OCI-LY7 (cell line): ENCODE measurements at regions not wholly inside any gene's neighbourhood (a gene's known extent, or its start where the extent isn't known, plus 50 kb on each side); places are given as distances from the start of the nearest gene placed in this dataset.
A peak's percentile ranks its signal among the peaks of the same experiment; 100 is the strongest.

Source experiments
- BruUV-seq: library from RNA; stranded (reverse); fragments of 400-500 nt; replicated peaks from 2 replicates; lab custom pipeline; 2021; lab: Mats Ljungman, UMichigan
- CTCF ChIA-PET: fragments of 300-600 bp; sonication (Branson Sonifier 250); formaldehyde crosslinking; loops from one replicate; lab custom pipeline; 2022; ENCODE audit warnings: antibody characterized with exemption; ENCODE audit not compliant: unreplicated experiment; lab: Charles Lee
- POLR2A ChIA-PET: fragments of 300-600 bp; sonication (Branson Sonifier 250); formaldehyde crosslinking; loops from one replicate; lab custom pipeline; 2022; ENCODE audit warnings: antibody characterized with exemption; lab: Charles Lee
- DNase-seq: peaks from one replicate; pipeline ENCODE4 v3.0.0-alpha.2; 2015; ENCODE audit warnings: low spot score
- H2AFZ ChIP-seq: fragments of 200-600 bp; sonication (generic), shearing (Covaris generic); 2 replicates; pipeline ENCODE4 v1.6.1; 2014; ENCODE audit warnings: mild to moderate bottlenecking, antibody characterized with exemption, low read length, moderate library complexity
- H3K27ac ChIP-seq: fragments of 200-600 bp; sonication (generic); 2 replicates; pipeline ENCODE4 v1.5.1; 2014; ENCODE audit warnings: mixed run types, low read depth, mild to moderate bottlenecking, moderate library complexity, low read length, inconsistent platforms; ENCODE audit not compliant: poor library complexity, severe bottlenecking
- H3K36me3 ChIP-seq: fragments of 200-600 bp; sonication (generic); 2 replicates; pipeline ENCODE4 v1.6.1; 2014; ENCODE audit warnings: mild to moderate bottlenecking, antibody characterized with exemption, low read length, moderate library complexity, mixed read lengths; ENCODE audit not compliant: insufficient read depth
- H3K4me1 ChIP-seq: fragments of 200-600 bp; sonication (generic); 2 replicates; pipeline ENCODE4 v1.5.1; 2014; ENCODE audit warnings: mild to moderate bottlenecking, low read length; ENCODE audit not compliant: insufficient read depth, poor library complexity, severe bottlenecking
- H3K4me2 ChIP-seq: fragments of 200-600 bp; sonication (generic); 2 replicates; pipeline ENCODE4 v1.6.1; 2014; ENCODE audit warnings: mild to moderate bottlenecking, low read length
- H3K4me3 ChIP-seq: fragments of 200-600 bp; sonication (generic); 2 replicates; pipeline ENCODE4 v1.5.1; 2014; ENCODE audit warnings: mild to moderate bottlenecking, low read depth, low read length; ENCODE audit not compliant: poor library complexity, severe bottlenecking
- H3K79me2 ChIP-seq: fragments of 200-600 bp; sonication (generic); 2 replicates; pipeline ENCODE4 v1.6.1; 2016; ENCODE audit warnings: low read depth, mild to moderate bottlenecking, low read length, moderate library complexity, mixed read lengths; ENCODE audit not compliant: insufficient read depth
- H3K9me2 ChIP-seq: fragments of 200-600 bp; sonication (generic); 2 replicates; pipeline ENCODE4 v1.6.1; 2016; ENCODE audit warnings: mild to moderate bottlenecking, low read length, mixed read lengths; ENCODE audit not compliant: insufficient read depth
- H3K9me3 ChIP-seq: fragments of 200-600 bp; sonication (generic); 2 replicates; pipeline ENCODE4 v1.6.1; 2014; ENCODE audit warnings: mild to moderate bottlenecking, mixed run types, low read length, mixed read lengths
- H4K20me1 ChIP-seq: fragments of 200-600 bp; sonication (generic); 2 replicates; pipeline ENCODE4 v1.6.1; 2014; ENCODE audit warnings: mild to moderate bottlenecking, antibody characterized with exemption, low read length, moderate library complexity, mixed read lengths; ENCODE audit not compliant: insufficient read depth
- CTCF ChIP-seq: fragments of 200-600 bp; sonication (generic); conservative IDR thresholded peaks from 2 replicates; pipeline ENCODE4 v1.5.1; 2014; ENCODE audit warnings: mild to moderate bottlenecking, antibody characterized with exemption, low read length, moderate library complexity, mixed read lengths
- EZH2phosphoT487 ChIP-seq: fragments of 200-600 bp; sonication (generic); IDR thresholded peaks from 2 replicates; pipeline ENCODE4 v1.6.1; 2018; ENCODE audit warnings: low read depth, borderline replicate concordance, mild to moderate bottlenecking, mixed run types, antibody characterized with exemption, low read length, moderate library complexity, mixed read lengths
- intact Hi-C: fragments of 100-400 bp; cut with micrococcal nuclease; formaldehyde crosslinking; loops from one replicate; pipeline ENCODE4 v1.10.0; 2022; ENCODE audit not compliant: unreplicated experiment

GRCh38 chr20:53874706-53875105 lies 195.7 kb downstream of the BCAS1 start:
- intact Hi-C loops: loop anchor here (5.0 kb wide), 2 partner anchors 58 to 122 kb away; no protein-coding TSS in a partner anchor
- Histone ChIP-seq H2AFZ (peak overlapping the region; percentile 50; the same call in 1 of the 2 replicates), H4K20me1 (no peaks in the 10 kb centered on the region), H3K9me2 (no peaks in the 10 kb centered on the region), H3K27ac (no peak overlapping the region), H3K36me3 (no peaks in the 10 kb centered on the region), H3K4me3 (no peak overlapping the region), H3K9me3 (no peaks in the 10 kb centered on the region), H3K79me2 (no peaks in the 10 kb centered on the region), H3K4me1 (peaks cover 67% of the 10 kb centered on the region), H3K4me2 (peak overlapping the region; percentile 21; the same call in 1 of the 2 replicates)
- BruUV-seq: no TSS peak
- ChIA-PET POLR2A (interaction anchor here (0.7 to 3.7 kb wide), 10 partner anchors 8 to 60 kb away, joined by 3 to 20 read pairs (median 4); no protein-coding TSS in a partner anchor), CTCF (no interaction called here)
- DNase-seq: no peak
- TF ChIP-seq CTCF (no peak), EZH2phosphoT487 (no peak)

- DNase-seq: no peak
- peaks cover 70% of the 10 kb centered on the region for H3K4me1 ChIP-seq
- H3K4me2 ChIP-seq: no peak overlapping the region
- H2AFZ ChIP-seq: no peak overlapping the region
- POLR2A ChIA-PET: interaction anchor here (0.7 to 3.7 kb wide), 13 partner anchors 9 to 236 kb away, joined by 3 to 27 read pairs (median 4); no protein-coding TSS in a partner anchor
- no peaks in the 10 kb centered on the region for H3K79me2 ChIP-seq
- CTCF ChIA-PET: no interaction called here
- intact Hi-C loops: loop anchor here (5.0 kb wide), 2 partner anchors 58 to 122 kb away; no protein-coding TSS in a partner anchor
- TF ChIP-seq EZH2phosphoT487 (no peak), CTCF (no peak)
- BruUV-seq: no TSS peak
- H3K9me2 ChIP-seq: no peaks in the 10 kb centered on the region
- H3K9me3 ChIP-seq: no peaks in the 10 kb centered on the region
- H3K27ac ChIP-seq: peak overlapping the region; percentile 92
- H4K20me1 ChIP-seq: no peaks in the 10 kb centered on the region
- H3K4me3 ChIP-seq: no peak overlapping the region
- no peaks in the 10 kb centered on the region for H3K36me3 ChIP-seq
Measured at GRCh38 chr20:53874104-53874503, 196.3 kb downstream of the BCAS1 start.

- H2AFZ ChIP-seq: peak overlapping the region; percentile 58
- intact Hi-C loops: loop anchor here (2.0 to 5.0 kb wide), 4 partner anchors 34 to 220 kb away; no protein-coding TSS in a partner anchor
- peak overlapping the region; percentile 59 for H3K4me3 ChIP-seq
- ChIA-PET POLR2A (interaction anchor here (0.6 to 3.7 kb wide), 23 partner anchors 10 to 899 kb away, joined by 3 to 41 read pairs (median 5); no protein-coding TSS in a partner anchor), CTCF (interaction anchor here (0.6 to 2.2 kb wide), 5 partner anchors 42 to 544 kb away, joined by 3 to 9 read pairs (median 3); no protein-coding TSS in a partner anchor)
- TF ChIP-seq CTCF (no peak), EZH2phosphoT487 (no peak)
- peaks cover 66% of the 10 kb centered on the region for H3K4me1 ChIP-seq
- peak; percentile 55 for DNase-seq
- H4K20me1 ChIP-seq: no peaks in the 10 kb centered on the region
- no peaks in the 10 kb centered on the region for H3K36me3 ChIP-seq
- TSS peak; percentile 69 for BruUV-seq
- no peaks in the 10 kb centered on the region for H3K79me2 ChIP-seq
- H3K9me3 ChIP-seq: no peaks in the 10 kb centered on the region
- H3K27ac ChIP-seq: peak overlapping the region; percentile 92
- H3K9me2 ChIP-seq: no peaks in the 10 kb centered on the region
- H3K4me2 ChIP-seq: peak overlapping the region; percentile 77
Measured at GRCh38 chr20:53873230-53873604, 197.2 kb downstream of the BCAS1 start.
